Activated CD8-positive, alpha-beta memory T cell treated with anti-CD3 and anti-CD28 coated beads for 36 hours (primary cell): ENCODE measurements at regions not wholly inside any gene's neighbourhood (a gene's known extent, or its start where the extent isn't known, plus 50 kb on each side); places are given as distances from the start of the nearest gene placed in this dataset.
"Not testable (repeated sequence)": the region's sequence is repeated elsewhere in the genome, so short reads cannot be mapped to it uniquely, and the experiment has no call there.

Experiments
- CTCF ChIA-PET: fragments of 350-600 bp; sonication (Branson Sonifier 250); formaldehyde crosslinking; loops from one replicate; lab custom pipeline; 2021; ENCODE audit warnings: antibody characterized with exemption; lab: Charles Lee
- POLR2A ChIA-PET: fragments of 350-600 bp; sonication (Branson Sonifier 250); formaldehyde crosslinking; loops from one replicate; lab custom pipeline; 2021; ENCODE audit warnings: antibody characterized with exemption; lab: Charles Lee

- ChIA-PET CTCF (no interaction called here), POLR2A (no interaction called here)
These were observed 868.6 kb downstream of the TBL1XR1 start for GRCh38 chr3:176328666-176329065.

- CTCF ChIA-PET: no interaction called here
- POLR2A ChIA-PET: no interaction called here
These were observed 869.1 kb downstream of the TBL1XR1 start for GRCh38 chr3:176328198-176328597.

GRCh38 chr3:176326894-176327490 is 870.3 kb downstream of the TBL1XR1 start:
- CTCF ChIA-PET, POLR2A ChIA-PET: not testable (repeated sequence)

- POLR2A ChIA-PET: not testable (repeated sequence)
These were observed 875.8 kb downstream of the TBL1XR1 start for GRCh38 chr3:176321532-176321931.

GRCh38 chr3:176321099-176321498 is 876.2 kb downstream of the TBL1XR1 start:
- ChIA-PET CTCF (no interaction called here), POLR2A (no interaction called here)

More at GRCh38 chr3:176321532-176321931, 875.8 kb downstream of the TBL1XR1 start:
- CTCF ChIA-PET: not testable (repeated sequence)

- POLR2A ChIA-PET: no interaction called here
- CTCF ChIA-PET: no interaction called here
These were observed 883.9 kb downstream of the TBL1XR1 start for GRCh38 chr3:176313426-176313825.

- ChIA-PET CTCF (no interaction called here), POLR2A (no interaction called here)
These were observed 886.6 kb downstream of the TBL1XR1 start for GRCh38 chr3:176310641-176311040.

GRCh38 chr3:176302271-176302670 is 895.0 kb downstream of the TBL1XR1 start:
- POLR2A ChIA-PET: no interaction called here
- CTCF ChIA-PET: interaction anchor here (1.2 kb wide), 1 partner anchor 15 kb away, joined by 3 read pairs; no protein-coding TSS in a partner anchor

GRCh38 chr3:176296066-176296597 is 901.1 kb downstream of the TBL1XR1 start:
- ChIA-PET CTCF (interaction anchor here (0.6 kb wide), 1 partner anchor 1277 kb away, joined by 3 read pairs; no protein-coding TSS in a partner anchor), POLR2A (no interaction called here)

- ChIA-PET CTCF (no interaction called here), POLR2A (no interaction called here)
These were observed 904.0 kb downstream of the TBL1XR1 start for GRCh38 chr3:176293276-176293675.

GRCh38 chr3:176286476-176287085 is 910.7 kb downstream of the TBL1XR1 start:
- ChIA-PET CTCF (no interaction called here), POLR2A (no interaction called here)

- CTCF ChIA-PET: no interaction called here
- POLR2A ChIA-PET: no interaction called here
These were observed 921.7 kb downstream of the TBL1XR1 start for GRCh38 chr3:176275538-176275937.

- POLR2A ChIA-PET: no interaction called here
- CTCF ChIA-PET: no interaction called here
These were observed 922.2 kb downstream of the TBL1XR1 start for GRCh38 chr3:176275113-176275512.

- CTCF ChIA-PET: no interaction called here
- POLR2A ChIA-PET: no interaction called here
These were observed 923.1 kb downstream of the TBL1XR1 start for GRCh38 chr3:176274161-176274560.

- CTCF ChIA-PET: no interaction called here
These were observed 935.2 kb downstream of the TBL1XR1 start for GRCh38 chr3:176262071-176262470.

GRCh38 chr3:176247191-176247590 is 950.1 kb downstream of the TBL1XR1 start:
- POLR2A ChIA-PET: no interaction called here
- CTCF ChIA-PET: interaction anchor here (1.3 kb wide), 1 partner anchor 9 kb away, joined by 3 read pairs; no protein-coding TSS in a partner anchor

More at GRCh38 chr3:176262071-176262470, 935.2 kb downstream of the TBL1XR1 start:
- POLR2A ChIA-PET: no interaction called here

GRCh38 chr3:176219970-176220369 is 977.3 kb downstream of the TBL1XR1 start:
- CTCF ChIA-PET: no interaction called here
- POLR2A ChIA-PET: no interaction called here

- ChIA-PET CTCF (no interaction called here), POLR2A (no interaction called here)
These were observed 982.5 kb downstream of the TBL1XR1 start for GRCh38 chr3:176214758-176215157.

GRCh38 chr3:176213314-176213713 is 984.0 kb downstream of the TBL1XR1 start:
- CTCF ChIA-PET: not testable (repeated sequence)

GRCh38 chr3:176208915-176209314 is 988.4 kb downstream of the TBL1XR1 start:
- POLR2A ChIA-PET: no interaction called here
- CTCF ChIA-PET: no interaction called here

More at GRCh38 chr3:176213314-176213713, 984.0 kb downstream of the TBL1XR1 start:
- POLR2A ChIA-PET: not testable (repeated sequence)

- CTCF ChIA-PET: no interaction called here
- POLR2A ChIA-PET: no interaction called here
These were observed 989.0 kb downstream of the TBL1XR1 start for GRCh38 chr3:176208283-176208682.
